Mesenchymal stem cell (in vitro differentiated cells and primary cell): ENCODE measurements at regions not wholly inside any gene's neighbourhood (a gene's known extent, or its start where the extent isn't known, plus 50 kb on each side); places are given as distances from the start of the nearest gene placed in this dataset.

ENCODE experiments used
- DNase-seq: peaks from one replicate; pipeline ENCODE4 v3.0.0-alpha.2; 2013
- H2AFZ ChIP-seq: one replicate; pipeline ENCODE4 v1.6.1; 2013; ENCODE audit warnings: low read depth, mild to moderate bottlenecking, control low read depth, inconsistent platforms, low read length, moderate library complexity
- H2AK5ac ChIP-seq: 2 replicates; pipeline ENCODE4 v1.6.1; 2013; ENCODE audit warnings: low read length, moderate library complexity, mild to moderate bottlenecking, inconsistent platforms; ENCODE audit not compliant: severe bottlenecking
- H2BK120ac ChIP-seq: one replicate; pipeline ENCODE4 v1.6.1; 2013; ENCODE audit warnings: low read depth, mild to moderate bottlenecking, inconsistent platforms, low read length, moderate library complexity
- H2BK12ac ChIP-seq, 2 experiments: one replicate each; pipeline ENCODE4 v1.6.1; 2013; ENCODE audit warnings: inconsistent platforms in 2 of 2, low read length in 2 of 2, mild to moderate bottlenecking in 2 of 2, moderate library complexity in 2 of 2, control low read depth in 1 of 2
- H2BK15ac ChIP-seq: one replicate; pipeline ENCODE4 v1.6.1; 2013; ENCODE audit warnings: mild to moderate bottlenecking, low read depth, inconsistent platforms; ENCODE audit not compliant: poor library complexity, severe bottlenecking
- H2BK5ac ChIP-seq: 2 replicates; pipeline ENCODE4 v1.6.1; 2013; ENCODE audit warnings: low read depth, mild to moderate bottlenecking, low read length, control low read depth, inconsistent platforms; ENCODE audit not compliant: poor library complexity, severe bottlenecking
- H3K14ac ChIP-seq, 2 experiments: one replicate each; pipeline ENCODE4 v1.6.1; 2013; ENCODE audit warnings: inconsistent platforms in 2 of 2, low read length in 2 of 2, control low read depth in 1 of 2, mild to moderate bottlenecking in 1 of 2, moderate library complexity in 1 of 2
- H3K18ac ChIP-seq, 2 experiments: one replicate each; pipeline ENCODE4 v1.6.1; 2013; ENCODE audit warnings: inconsistent platforms in 2 of 2, low read length in 2 of 2, control low read depth in 1 of 2, low read depth in 1 of 2, mild to moderate bottlenecking in 1 of 2
- H3K23ac ChIP-seq, 2 experiments: one replicate each; pipeline ENCODE4 v1.6.1; 2013; ENCODE audit warnings: inconsistent platforms in 2 of 2, low read length in 2 of 2, mild to moderate bottlenecking in 2 of 2, moderate library complexity in 2 of 2, control low read depth in 1 of 2
- H3K27ac ChIP-seq: 2 replicates; pipeline ENCODE4 v1.5.1; 2013; ENCODE audit warnings: mild to moderate bottlenecking, moderate library complexity, low read length, control low read depth, inconsistent platforms; ENCODE audit not compliant: poor library complexity, severe bottlenecking
- H3K27me3 ChIP-seq, 2 experiments: 2 replicates each; pipeline versions ENCODE4 v1.6.1 to v1.7.0; 2013; ENCODE audit warnings: low read length in 2 of 2, mild to moderate bottlenecking in 2 of 2, moderate library complexity in 2 of 2, control low read depth in 1 of 2, inconsistent platforms in 1 of 2; ENCODE audit not compliant: control insufficient read depth in 1 of 2, insufficient read depth in 1 of 2
- H3K36me3 ChIP-seq, 2 experiments: 2 replicates each; pipeline versions ENCODE4 v1.6.1 to v1.7.0; 2013; ENCODE audit warnings: low read length in 2 of 2, control low read depth in 1 of 2, inconsistent platforms in 1 of 2, low read depth in 1 of 2, mild to moderate bottlenecking in 1 of 2; ENCODE audit not compliant: insufficient read depth in 2 of 2, control insufficient read depth in 1 of 2
- H3K4ac ChIP-seq, 2 experiments: one replicate each; pipeline ENCODE4 v1.6.1; 2013; ENCODE audit warnings: inconsistent platforms in 2 of 2, low read length in 2 of 2, mild to moderate bottlenecking in 2 of 2, moderate library complexity in 2 of 2, control low read depth in 1 of 2, low read depth in 1 of 2
- H3K4me1 ChIP-seq: 2 replicates; pipeline ENCODE4 v1.6.1; 2013; ENCODE audit warnings: low read depth, low read length, control low read depth; ENCODE audit not compliant: control insufficient read depth, insufficient read depth
- H3K4me2 ChIP-seq: 2 replicates; pipeline ENCODE4 v1.6.1; 2013; ENCODE audit warnings: low read length, mild to moderate bottlenecking, inconsistent platforms; ENCODE audit not compliant: poor library complexity, severe bottlenecking
- H3K4me3 ChIP-seq, 2 experiments: 2 replicates each; pipeline versions ENCODE4 v1.5.1 to v1.7.0; 2013; ENCODE audit warnings: low read length in 2 of 2, mild to moderate bottlenecking in 2 of 2, control low read depth in 1 of 2, low read depth in 1 of 2; ENCODE audit not compliant: insufficient read depth in 1 of 2
- H3K79me1 ChIP-seq: replicated peaks from 2 replicates; pipeline ENCODE4 v1.6.1; 2013; ENCODE audit warnings: mild to moderate bottlenecking, control low read depth, low read length, inconsistent platforms; ENCODE audit not compliant: poor library complexity, severe bottlenecking
- H3K9ac ChIP-seq: 2 replicates; pipeline ENCODE4 v1.7.0; 2013; ENCODE audit warnings: mild to moderate bottlenecking, low read length, moderate library complexity
- H3K9me3 ChIP-seq: 2 replicates; pipeline ENCODE4 v1.7.0; 2013; ENCODE audit warnings: mild to moderate bottlenecking, low read length; ENCODE audit not compliant: control insufficient read depth
- H4K8ac ChIP-seq: one replicate; pipeline ENCODE4 v1.6.1; 2013; ENCODE audit warnings: inconsistent platforms, mild to moderate bottlenecking, low read length, moderate library complexity
- H4K91ac ChIP-seq: one replicate; pipeline ENCODE4 v1.6.1; 2013; ENCODE audit warnings: mild to moderate bottlenecking, low read length, inconsistent platforms
- WGBS: methylation state at CpG from one replicate; pipeline ENCODE4 v1.1.7; 2013; ENCODE audit warnings: mixed read lengths; 5-methylcytosine and 5-hydroxymethylcytosine counted together

DNA sequence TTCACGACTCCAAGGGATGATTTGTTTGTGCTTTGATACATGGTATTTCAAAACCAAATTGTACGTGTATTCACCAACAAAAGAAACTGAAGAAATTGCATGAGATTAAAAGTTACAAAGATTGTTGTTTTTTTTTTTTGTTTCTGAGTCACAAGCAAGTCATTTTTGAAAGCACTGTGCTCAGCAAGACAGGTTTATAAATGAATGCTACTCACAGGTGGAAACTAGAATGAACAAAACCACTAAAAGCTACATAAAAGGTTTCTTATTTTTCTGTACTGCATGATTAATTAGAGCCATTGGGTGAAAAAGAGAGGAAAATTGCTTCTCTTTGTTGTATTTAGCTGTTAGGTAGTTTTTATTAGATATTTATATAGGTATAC is 90.2 kb upstream of the RIPOR2 start:
- H2BK15ac ChIP-seq: no peak overlapping the region
- H3K36me3 ChIP-seq: no peaks in the 10 kb centered on the region
- H4K8ac ChIP-seq: no peak overlapping the region
- H3K18ac ChIP-seq: no peak overlapping the region
- H3K4ac ChIP-seq: no peak overlapping the region
- DNase-seq: no peak
- no peaks in the 10 kb centered on the region for H3K79me1 ChIP-seq
- no peak overlapping the region for H2BK12ac ChIP-seq
- H3K27ac ChIP-seq: no peak overlapping the region
- H2BK120ac ChIP-seq: no peak overlapping the region
- H3K4me2 ChIP-seq: no peak overlapping the region
- no peak overlapping the region for H2AK5ac ChIP-seq
- no peak overlapping the region for H2BK5ac ChIP-seq
- H2AFZ ChIP-seq: no peak overlapping the region
- H3K27me3 ChIP-seq: no peaks in the 10 kb centered on the region
- H3K9ac ChIP-seq: no peak overlapping the region
- no peaks in the 10 kb centered on the region for H3K9me3 ChIP-seq
- H3K14ac ChIP-seq: no peak overlapping the region
- 53% methylated on average over 2 of the region's 2 CpGs for WGBS
- no peak overlapping the region for H4K91ac ChIP-seq
- H3K4me1 ChIP-seq: no peaks in the 10 kb centered on the region
- H3K4me3 ChIP-seq: no peak overlapping the region
- H3K23ac ChIP-seq: no peak overlapping the region

DNA sequence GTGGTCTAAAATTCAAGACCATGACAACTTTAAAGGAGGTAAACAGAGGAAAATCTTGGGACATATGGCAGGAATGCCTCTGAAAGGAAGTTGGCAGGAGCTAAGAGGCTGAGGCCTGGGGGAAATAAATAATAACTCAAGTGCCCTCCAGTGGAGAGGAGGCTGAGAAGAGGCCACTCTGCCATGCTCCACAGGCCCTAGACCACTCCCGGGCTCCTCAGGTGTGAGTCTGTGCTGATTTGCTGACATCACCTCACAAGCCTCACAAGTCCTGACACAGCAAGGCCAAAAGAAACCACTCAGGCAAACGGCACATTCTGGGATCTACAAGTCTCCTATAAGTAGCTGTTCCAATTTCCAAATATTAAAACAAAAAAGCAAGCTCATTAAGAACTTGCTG is 91.0 kb upstream of the RIPOR2 start:
- Histone ChIP-seq H3K4ac (no peak overlapping the region), H3K4me1 (no peaks in the 10 kb centered on the region), H3K27ac (no peak overlapping the region), H3K18ac (no peak overlapping the region), H3K9ac (no peak overlapping the region), H3K36me3 (no peaks in the 10 kb centered on the region), H2AFZ (no peak overlapping the region), H3K4me2 (no peak overlapping the region), H3K4me3 (no peak overlapping the region), H2BK120ac (no peak overlapping the region), H4K8ac (no peak overlapping the region), H2BK15ac (no peak overlapping the region), H3K79me1 (no peaks in the 10 kb centered on the region), H2AK5ac (no peak overlapping the region), H3K23ac (no peak overlapping the region), H3K14ac (no peak overlapping the region), H2BK12ac (no peak overlapping the region), H4K91ac (no peak overlapping the region), H3K27me3 (no peaks in the 10 kb centered on the region), H3K9me3 (no peaks in the 10 kb centered on the region), H2BK5ac (no peak overlapping the region)
- WGBS: 32% methylated on average over 1 of the region's 2 CpGs
- DNase-seq: no peak

DNA sequence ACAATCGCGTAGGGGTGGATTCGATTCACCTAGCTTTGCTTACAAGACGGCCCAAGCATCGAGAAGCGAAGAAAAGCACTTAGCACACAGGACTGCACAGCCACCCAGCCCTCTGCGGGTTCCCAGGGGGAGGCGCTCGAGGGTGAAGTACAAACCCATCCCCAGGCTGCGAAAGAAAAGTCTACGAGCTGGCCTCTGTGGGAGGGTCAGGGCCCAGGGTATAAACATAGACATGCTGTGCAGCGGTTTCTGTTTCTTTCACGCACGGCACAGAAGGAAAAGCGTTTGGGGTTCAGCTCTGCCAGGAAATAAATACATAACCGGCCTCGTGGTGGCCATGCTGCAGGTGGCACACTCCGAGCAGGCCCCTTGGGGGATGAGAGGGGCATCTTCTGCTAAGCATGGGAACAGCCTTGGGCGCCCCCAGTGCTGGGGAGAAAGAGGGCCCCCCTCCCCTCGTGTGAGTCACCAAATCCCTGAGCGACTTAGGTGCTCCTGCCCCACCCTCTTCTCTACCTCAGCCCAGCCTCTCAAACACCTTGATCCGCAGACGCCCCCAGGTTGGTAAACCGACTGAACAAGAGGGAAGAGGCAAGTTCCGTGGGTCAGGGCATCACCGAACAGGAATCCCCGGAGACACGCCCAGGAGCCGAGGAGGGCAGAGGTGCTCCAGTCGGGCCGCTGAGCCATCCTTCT is 91.6 kb upstream of the RIPOR2 start:
- Histone ChIP-seq H4K8ac (no peak overlapping the region), H3K36me3 (no peaks in the 10 kb centered on the region), H3K9ac (no peak overlapping the region), H3K4me1 (no peaks in the 10 kb centered on the region), H2AFZ (no peak overlapping the region), H3K4ac (no peak overlapping the region), H2BK15ac (peak overlapping the region; percentile 64), H2BK12ac (peak overlapping the region in 1 of 2 experiments; percentile 33), H3K79me1 (no peaks in the 10 kb centered on the region), H3K4me3 (no peak overlapping the region), H2BK5ac (no peak overlapping the region), H3K27ac (no peak overlapping the region), H3K4me2 (no peak overlapping the region), H3K23ac (no peak overlapping the region), H2AK5ac (no peak overlapping the region), H4K91ac (no peak overlapping the region), H3K14ac (no peak overlapping the region), H3K18ac (no peak overlapping the region), H3K9me3 (no peaks in the 10 kb centered on the region), H3K27me3 (no peaks in the 10 kb centered on the region), H2BK120ac (no peak overlapping the region)
- no peak for DNase-seq
- WGBS: 86% methylated on average over 31 of the region's 31 CpGs

DNA sequence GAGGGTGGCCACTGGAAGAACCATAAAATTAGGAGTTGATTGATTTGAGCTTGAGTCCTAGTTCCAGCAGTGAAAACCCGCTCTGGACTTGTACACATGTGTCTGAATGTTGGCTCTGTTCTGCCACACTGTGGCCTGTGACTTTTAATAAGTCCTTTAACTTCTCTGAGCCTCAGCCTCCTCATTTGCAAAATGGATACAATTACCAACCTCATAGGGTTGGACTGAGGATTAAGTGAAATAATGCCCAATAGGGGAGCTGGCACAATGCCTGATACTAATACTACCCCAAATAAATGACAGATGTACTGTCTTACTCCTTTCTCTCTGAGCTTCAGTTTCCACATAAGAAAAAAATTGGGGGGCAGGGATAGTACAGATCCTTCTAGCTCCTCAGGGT is 92.6 kb upstream of the RIPOR2 start:
- Histone ChIP-seq H2BK120ac (no peak overlapping the region), H3K4me2 (no peak overlapping the region), H3K36me3 (no peaks in the 10 kb centered on the region), H3K4me1 (peaks cover 2% of the 10 kb centered on the region), H2AK5ac (no peak overlapping the region), H3K79me1 (no peaks in the 10 kb centered on the region), H4K91ac (no peak overlapping the region), H4K8ac (no peak overlapping the region), H3K23ac (no peak overlapping the region), H3K14ac (no peak overlapping the region), H2BK15ac (no peak overlapping the region), H2BK5ac (no peak overlapping the region), H3K9me3 (no peaks in the 10 kb centered on the region), H2BK12ac (no peak overlapping the region), H3K27ac (no peak overlapping the region), H3K4me3 (no peak overlapping the region), H3K18ac (no peak overlapping the region), H2AFZ (no peak overlapping the region), H3K4ac (no peak overlapping the region), H3K27me3 (no peaks in the 10 kb centered on the region), H3K9ac (no peak overlapping the region)
- WGBS: 100% methylated on average over 1 of the region's 1 CpG
- DNase-seq: no peak
